ENCODE measurements at regions not wholly inside any gene's neighbourhood (a gene's known extent, or its start where the extent isn't known, plus 50 kb on each side); places are given as distances from the start of the nearest gene placed in this dataset.

DNA sequence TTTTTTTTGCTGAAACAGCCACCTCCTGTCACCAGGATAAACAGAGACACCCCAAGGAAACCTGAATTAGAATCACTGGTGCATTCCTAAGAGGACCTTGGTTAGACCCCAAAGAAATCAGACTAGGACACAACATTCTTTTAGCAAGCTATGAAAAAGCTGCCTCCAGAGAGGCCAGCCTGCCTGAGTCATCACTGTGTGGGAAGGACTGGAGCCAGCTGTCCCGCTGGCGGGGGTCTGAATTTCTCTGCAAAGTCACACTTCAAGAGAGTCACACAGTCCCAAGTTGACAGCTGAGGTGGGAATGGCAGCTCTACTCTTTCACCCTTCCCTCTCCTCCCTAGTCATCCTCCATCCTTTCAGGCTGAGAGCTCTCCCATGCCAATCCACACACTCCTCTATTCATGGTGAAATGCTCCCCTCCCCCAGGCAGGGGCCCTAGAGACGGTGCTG lies 405.0 kb upstream of the POU3F1 start:
- TF ChIP-seq, protein P1, sequence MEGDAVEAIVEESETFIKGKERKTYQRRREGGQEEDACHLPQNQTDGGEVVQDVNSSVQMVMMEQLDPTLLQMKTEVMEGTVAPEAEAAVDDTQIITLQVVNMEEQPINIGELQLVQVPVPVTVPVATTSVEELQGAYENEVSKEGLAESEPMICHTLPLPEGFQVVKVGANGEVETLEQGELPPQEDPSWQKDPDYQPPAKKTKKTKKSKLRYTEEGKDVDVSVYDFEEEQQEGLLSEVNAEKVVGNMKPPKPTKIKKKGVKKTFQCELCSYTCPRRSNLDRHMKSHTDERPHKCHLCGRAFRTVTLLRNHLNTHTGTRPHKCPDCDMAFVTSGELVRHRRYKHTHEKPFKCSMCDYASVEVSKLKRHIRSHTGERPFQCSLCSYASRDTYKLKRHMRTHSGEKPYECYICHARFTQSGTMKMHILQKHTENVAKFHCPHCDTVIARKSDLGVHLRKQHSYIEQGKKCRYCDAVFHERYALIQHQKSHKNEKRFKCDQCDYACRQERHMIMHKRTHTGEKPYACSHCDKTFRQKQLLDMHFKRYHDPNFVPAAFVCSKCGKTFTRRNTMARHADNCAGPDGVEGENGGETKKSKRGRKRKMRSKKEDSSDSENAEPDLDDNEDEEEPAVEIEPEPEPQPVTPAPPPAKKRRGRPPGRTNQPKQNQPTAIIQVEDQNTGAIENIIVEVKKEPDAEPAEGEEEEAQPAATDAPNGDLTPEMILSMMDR (IDR thresholded peaks at IDR 0.05; ENCODE audit: low read depth, low read length, poor library complexity, severe bottlenecking), result no peak
- TF ChIP-seq EZH2phosphoT487 (IDR thresholded peaks at IDR 0.05; ENCODE audit: borderline replicate concordance, low read length), result no peak

Data from DOHH2 (cell line).